K562 (cell line): ENCODE measurements at regions not wholly inside any gene's neighbourhood (a gene's known extent, or its start where the extent isn't known, plus 50 kb on each side); places are given as distances from the start of the nearest gene placed in this dataset.
"Not testable (repeated sequence)": the region's sequence is repeated elsewhere in the genome, so short reads cannot be mapped to it uniquely, and the experiment has no call there.

ENCODE experiments used
- ATAC-seq: fragments of 200-7000 bp; cut with Tn5 transposase; 3 replicates; pipeline ENCODE4 v1.9.1; 2020; ENCODE audit warnings: moderate library complexity
- BruUV-seq: library from RNA; stranded (reverse); fragments of 400-500 nt; replicated peaks from 2 replicates; lab custom pipeline; 2021; lab: Mats Ljungman, UMichigan
- CTCF ChIA-PET: fragments of 300-600 bp; formaldehyde crosslinking; extraction: SDS; loops from one replicate; lab custom pipeline; 2021; ENCODE audit warnings: low intra/inter-chr PET ratio; lab: Yijun Ruan, JAX
- POLR2A ChIA-PET: fragments of 300-600, 350-650 bp; sonication (Branson Sonifier 250); formaldehyde crosslinking; extraction: SDS; loops from one replicate; lab custom pipeline; 2021; ENCODE audit warnings: antibody characterized with exemption, inconsistent platforms; lab: Yijun Ruan, JAX
- DNase-seq, 4 experiments: peaks; one replicate each; pipeline versions ENCODE4 v3.0.0 to v3.0.0-alpha.2; 2011 to 2018; ENCODE audit warnings: low spot score in 3 of 4, mixed read lengths in 3 of 4; ENCODE audit errors: extremely low read depth in 1 of 4
- FAIRE-seq: peaks from 2 replicates; lab custom pipeline; 2011; peaks lifted over from hg19 to GRCh38; lab: Jason Lieb, UNC
- H2AFZ ChIP-seq: 2 replicates; pipeline ENCODE4 v1.6.0; 2011; ENCODE audit warnings: low read depth, low read length, control low read depth, inconsistent platforms
- H3K27ac ChIP-seq: fragments of 200-600 bp; 3 replicates; pipeline ENCODE4 v1.8.0; 2011; ENCODE audit warnings: low read depth, mild to moderate bottlenecking, control low read depth, inconsistent platforms, low read length, moderate library complexity, mixed read lengths; ENCODE audit errors: extremely low read depth
- H3K27me3 ChIP-seq, 2 experiments: fragments of 300-600 bp in 1 of 2; 2 replicates in 1 of 2; 3 replicates in 1 of 2; pipeline versions ENCODE4 v1.6.0 to v1.8.0; 2011; ENCODE audit warnings: inconsistent platforms in 2 of 2, low read length in 2 of 2, mild to moderate bottlenecking in 1 of 2, mixed read lengths in 1 of 2, moderate library complexity in 1 of 2; ENCODE audit not compliant: control insufficient read depth in 2 of 2, insufficient read depth in 2 of 2
- H3K36me3 ChIP-seq: fragments of 300-600 bp; 3 replicates; pipeline ENCODE4 v1.8.0; 2011; ENCODE audit warnings: mild to moderate bottlenecking, low read length, inconsistent platforms; ENCODE audit not compliant: control insufficient read depth, insufficient read depth
- H3K4me1 ChIP-seq, 2 experiments: fragments of 200-600 bp in 1 of 2; replicated peaks in 1 of 2; 2 replicates in 1 of 2; 3 replicates in 1 of 2; pipeline versions ENCODE4 v1.5.1 to v1.8.0; 2011; ENCODE audit warnings: inconsistent platforms in 2 of 2, low read length in 2 of 2, mild to moderate bottlenecking in 1 of 2, mixed read lengths in 1 of 2, moderate library complexity in 1 of 2; ENCODE audit not compliant: control insufficient read depth in 2 of 2, insufficient read depth in 2 of 2
- H3K4me2 ChIP-seq: 2 replicates; pipeline ENCODE4 v1.6.1; 2011; ENCODE audit warnings: low read length, control low read depth, inconsistent platforms, mixed read lengths; ENCODE audit not compliant: insufficient read depth
- H3K4me3 ChIP-seq: fragments of 200-600 bp; sonication (generic), shearing (Covaris generic); 2 replicates; pipeline ENCODE4 v1.5.1; 2016; ENCODE audit warnings: control low read depth, inconsistent platforms
- H3K79me2 ChIP-seq: fragments of 200-600 bp; 3 replicates; pipeline ENCODE4 v1.8.0; 2011; ENCODE audit warnings: low read length, inconsistent platforms; ENCODE audit not compliant: control insufficient read depth, insufficient read depth
- H3K9ac ChIP-seq, 2 experiments: 2 replicates each; pipeline versions ENCODE4 v1.6.0 to v1.6.1; 2011; ENCODE audit warnings: low read depth in 2 of 2, low read length in 2 of 2, control low read depth in 1 of 2, inconsistent platforms in 1 of 2, mild to moderate bottlenecking in 1 of 2, mixed read lengths in 1 of 2; ENCODE audit not compliant: insufficient read depth in 1 of 2
- H3K9me1 ChIP-seq: one replicate; pipeline ENCODE4 v1.6.0; 2011; ENCODE audit warnings: inconsistent platforms, mild to moderate bottlenecking, low read length, moderate library complexity; ENCODE audit not compliant: control insufficient read depth, insufficient read depth
- H3K9me3 ChIP-seq: replicated peaks from 2 replicates; pipeline ENCODE4 v1.5.1; 2011; ENCODE audit warnings: low read depth, low read length, inconsistent platforms; ENCODE audit not compliant: control insufficient read depth, insufficient read depth
- H4K20me1 ChIP-seq: replicated peaks from 2 replicates; pipeline ENCODE4 v1.6.1; 2011; ENCODE audit warnings: low read length, inconsistent platforms, mixed read lengths; ENCODE audit not compliant: control insufficient read depth, insufficient read depth
- WGBS: fragments of 100-300 bp; shearing (Covaris generic); methylation state at CpG from one replicate; pipeline ENCODE4 v1.1.6; 2016; ENCODE audit warnings: low coverage, mixed read lengths; ENCODE audit not compliant: insufficient coverage; ENCODE audit errors: missing lambda C conversion rate; 5-methylcytosine and 5-hydroxymethylcytosine counted together
- in situ Hi-C: fragments of 300-500 bp; cut with MboI; formaldehyde crosslinking; loops from 4 replicates; pipeline ENCODE4 v1.15.0; 2018; ENCODE audit warnings: inconsistent platforms, mixed read lengths
- intact Hi-C: fragments of 100-400 bp; cut with micrococcal nuclease; formaldehyde crosslinking; loops from 2 replicates; pipeline ENCODE4 v1.14.2; 2022

GRCh38 chr21:8427790-8428667, 2093.4 kb upstream of the TPTE start:
- H3K9me1 ChIP-seq, H3K9me3 ChIP-seq, H3K27me3 ChIP-seq, CTCF ChIA-PET, H4K20me1 ChIP-seq, H3K4me2 ChIP-seq, H3K4me3 ChIP-seq, DNase-seq, H3K27ac ChIP-seq, H3K79me2 ChIP-seq, in situ Hi-C loops, FAIRE-seq, H3K36me3 ChIP-seq, intact Hi-C loops, H3K4me1 ChIP-seq, H2AFZ ChIP-seq, POLR2A ChIA-PET, H3K9ac ChIP-seq, BruUV-seq: not testable (repeated sequence)
- no CpG with 5 or more reads among the region's 47 CpGs for WGBS
- peak; percentile 86 for ATAC-seq

- H3K27ac ChIP-seq, H3K9ac ChIP-seq, BruUV-seq, H4K20me1 ChIP-seq, H3K9me3 ChIP-seq, FAIRE-seq, H3K9me1 ChIP-seq, H3K4me2 ChIP-seq, in situ Hi-C loops, H3K27me3 ChIP-seq, H2AFZ ChIP-seq, POLR2A ChIA-PET, H3K79me2 ChIP-seq, intact Hi-C loops, H3K4me3 ChIP-seq, H3K4me1 ChIP-seq, DNase-seq, CTCF ChIA-PET, H3K36me3 ChIP-seq: not testable (repeated sequence)
- no CpG with 5 or more reads among the region's 43 CpGs for WGBS
- peak; percentile 92 for ATAC-seq
Measured at GRCh38 chr21:8428668-8429456, 2092.5 kb upstream of the TPTE start.

- H3K79me2 ChIP-seq, H3K4me1 ChIP-seq, H3K4me3 ChIP-seq, H3K9me1 ChIP-seq, FAIRE-seq, DNase-seq, BruUV-seq, H3K4me2 ChIP-seq, H2AFZ ChIP-seq, in situ Hi-C loops, H3K9ac ChIP-seq, H3K27ac ChIP-seq, intact Hi-C loops, H3K9me3 ChIP-seq, POLR2A ChIA-PET, H3K27me3 ChIP-seq, H3K36me3 ChIP-seq, CTCF ChIA-PET, ATAC-seq, H4K20me1 ChIP-seq: not testable (repeated sequence)
- WGBS: no CpG with 5 or more reads among the region's 64 CpGs
Measured at GRCh38 chr21:8434710-8435109, 2086.7 kb upstream of the TPTE start.
